Stimulated activated CD4-positive, alpha-beta T cell treated with anti-CD3 and anti-CD28 coated beads, Interleukin-15, amount 100 ng/mL, for 1 hour (primary cell): ENCODE measurements at regions not wholly inside any gene's neighbourhood (a gene's known extent, or its start where the extent isn't known, plus 50 kb on each side); places are given as distances from the start of the nearest gene placed in this dataset.

Experiments
- DNase-seq, 2 donors: peaks; one replicate each; pipeline ENCODE4 v3.0.0-alpha.2; 2020; ENCODE audit warnings: low read depth in 1 of 2, low spot score in 1 of 2

DNA sequence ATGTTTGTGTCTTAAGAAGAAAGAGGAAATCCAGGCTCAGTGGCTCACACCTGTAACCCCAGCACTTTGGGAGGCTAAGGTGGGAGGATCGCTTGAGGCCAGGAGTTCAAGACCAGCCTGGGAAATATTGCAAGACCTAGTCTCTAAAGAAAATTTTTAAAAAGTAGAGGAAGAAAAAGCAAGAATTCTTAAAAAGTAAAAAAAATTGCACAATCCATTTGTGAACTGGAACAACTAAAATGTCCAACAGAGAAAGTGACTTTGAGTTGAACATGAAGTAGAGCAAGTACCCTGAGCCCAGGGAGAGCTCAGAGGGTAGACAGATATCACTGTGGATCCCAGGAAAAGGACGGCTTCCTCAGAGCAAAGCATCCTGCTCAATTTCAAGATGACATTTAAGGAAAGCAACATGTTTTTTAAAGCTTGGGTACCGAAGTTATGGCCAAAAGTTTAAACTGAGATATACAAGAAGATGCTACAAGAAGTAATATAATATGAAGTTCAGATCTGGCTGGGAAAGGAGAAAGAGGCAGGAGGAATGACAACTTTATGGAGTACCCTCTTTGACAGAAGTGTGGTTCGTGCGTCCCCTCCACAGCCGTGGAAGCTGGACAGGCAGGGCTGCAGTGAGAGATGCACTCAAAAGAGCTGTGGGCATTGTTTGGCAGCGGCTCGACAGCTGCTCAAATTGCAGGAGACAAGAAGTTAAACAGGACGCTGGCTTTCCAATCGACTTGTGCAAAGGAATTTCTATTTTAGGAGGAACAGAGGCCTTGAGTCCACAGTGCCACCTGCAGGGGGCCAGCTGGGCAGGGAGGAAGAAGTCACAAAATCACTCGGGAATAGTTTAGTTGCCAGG is 201.3 kb downstream of the JCAD start:
- no peak for DNase-seq

DNA sequence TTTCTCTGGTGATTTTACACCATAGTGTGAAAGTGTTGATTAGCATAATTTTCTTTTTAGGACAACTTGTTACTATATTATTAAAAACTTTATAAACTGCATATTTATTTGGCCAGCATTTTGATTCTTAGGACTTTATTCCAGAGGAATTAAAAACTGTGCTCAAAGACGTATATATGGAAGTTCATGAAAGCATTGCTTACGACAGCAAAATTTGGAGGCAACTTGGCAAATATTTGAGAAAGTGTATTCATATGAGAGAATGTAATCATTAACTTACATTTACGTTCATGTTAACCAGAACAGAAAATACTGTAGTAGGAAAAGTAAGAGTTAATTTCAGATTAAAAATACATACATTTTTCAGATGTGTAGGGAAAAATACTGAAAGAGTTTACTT is 203.1 kb downstream of the JCAD start:
- DNase-seq, result no peak

DNA sequence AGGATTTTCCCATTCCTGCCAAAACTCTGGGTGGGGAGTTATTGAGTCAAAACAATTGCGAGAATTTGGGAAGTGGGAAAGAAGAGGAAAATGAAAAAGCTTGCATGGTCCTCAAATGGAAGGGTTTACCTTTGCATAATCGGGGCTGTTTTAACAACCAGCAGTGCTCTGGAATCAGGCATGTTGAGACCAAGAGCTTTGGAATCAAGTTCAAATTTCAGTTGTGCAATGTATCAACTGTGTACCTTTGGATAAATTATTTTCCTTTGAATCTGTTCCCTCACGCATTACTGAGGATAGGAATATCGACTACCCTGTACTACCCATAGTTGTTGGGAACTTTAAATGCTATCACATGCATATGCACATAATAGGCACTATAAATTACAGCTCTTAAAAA is 205.5 kb downstream of the JCAD start:
- no peak for DNase-seq

DNA sequence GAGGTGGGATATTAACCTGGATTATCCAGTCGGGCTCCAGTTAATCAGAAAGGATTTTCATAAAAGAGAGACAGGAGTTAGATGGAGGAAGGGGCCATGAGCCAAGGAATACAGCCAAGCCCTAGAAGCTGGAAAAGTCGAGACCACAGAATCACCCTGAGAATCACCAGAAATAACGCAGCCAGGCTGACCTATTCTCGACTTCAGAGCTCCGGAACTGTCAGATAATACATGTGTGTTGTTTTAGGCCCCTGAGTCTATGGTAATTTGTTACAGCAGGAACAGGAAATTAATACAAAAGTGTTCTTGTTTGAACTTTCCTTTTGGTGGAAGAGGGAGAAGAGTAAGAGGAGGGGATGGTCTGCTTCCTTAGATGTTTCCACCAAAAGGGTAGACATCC is 208.1 kb downstream of the JCAD start:
- DNase-seq, result no peak

DNA sequence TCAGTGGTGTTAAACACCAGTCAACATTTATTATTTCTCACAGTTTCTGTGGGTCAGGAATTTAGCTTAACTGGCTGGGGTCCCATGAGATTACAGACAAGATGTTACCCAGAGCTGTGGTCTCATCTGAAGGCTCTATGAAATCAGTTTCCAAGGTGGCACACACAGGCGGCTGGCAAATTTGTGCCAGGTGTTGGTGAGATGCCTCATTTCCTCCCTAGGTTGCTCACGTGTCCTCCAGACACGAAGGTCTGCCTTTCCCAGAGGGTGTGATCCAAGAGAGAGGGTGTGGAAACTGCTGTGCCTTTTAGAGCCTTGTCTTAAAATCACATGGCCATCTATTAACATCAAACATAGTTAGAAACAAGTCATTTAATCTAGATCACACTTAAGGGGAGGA is 209.0 kb downstream of the JCAD start:
- DNase-seq, result no peak

DNA sequence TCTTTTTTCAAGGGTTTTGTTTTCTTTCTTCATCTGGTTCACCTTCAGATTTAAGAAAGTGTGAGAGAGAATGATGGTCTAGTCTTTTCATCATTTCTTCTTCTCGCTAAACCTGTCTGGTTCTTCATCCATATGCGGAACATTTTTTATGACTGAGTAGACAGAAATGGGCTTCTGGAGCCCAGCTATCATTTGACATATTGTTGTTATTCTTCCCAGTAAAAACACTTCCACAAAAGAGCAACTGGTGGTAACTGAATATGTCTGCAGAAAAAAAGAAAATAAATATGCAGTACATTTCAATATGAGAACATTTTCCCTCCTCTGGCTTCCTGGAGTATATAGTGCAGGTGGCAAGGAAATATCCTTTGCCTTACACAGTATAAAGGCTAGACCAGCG is 209.5 kb downstream of the JCAD start:
- no peak for DNase-seq

DNA sequence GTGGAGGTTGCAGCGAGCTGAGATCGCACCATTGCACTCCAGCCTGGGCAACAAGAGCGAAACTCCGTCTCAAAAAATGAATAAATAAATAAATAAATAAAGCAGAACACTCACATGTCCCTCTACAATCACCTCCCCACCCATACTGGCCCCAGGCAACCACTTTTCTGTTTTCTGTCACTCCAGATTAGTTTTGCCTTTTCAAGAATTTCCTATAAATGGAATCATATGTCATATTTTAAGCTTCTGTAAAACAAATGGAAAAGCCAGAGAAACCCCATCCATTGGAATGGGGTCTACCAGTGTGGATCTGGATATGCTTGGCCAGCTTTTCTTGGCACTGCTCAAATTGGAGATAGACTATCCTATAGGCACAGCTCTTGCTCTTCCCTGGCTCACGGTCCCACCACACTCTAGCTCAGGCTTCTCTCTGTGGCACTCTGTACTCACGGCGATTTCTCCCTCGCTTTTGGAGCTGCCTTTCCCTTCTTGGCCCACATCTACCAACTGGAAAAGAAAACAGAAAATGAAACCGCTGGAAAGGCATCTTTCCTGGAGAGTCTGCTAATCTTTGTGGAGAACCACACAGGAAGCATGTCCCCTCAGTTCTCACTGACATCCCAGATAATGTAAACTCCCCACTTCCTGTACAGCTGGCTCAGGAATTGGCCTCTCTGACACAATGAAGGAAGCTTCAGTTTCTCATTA is 210.1 kb downstream of the JCAD start:
- DNase-seq, result no peak

DNA sequence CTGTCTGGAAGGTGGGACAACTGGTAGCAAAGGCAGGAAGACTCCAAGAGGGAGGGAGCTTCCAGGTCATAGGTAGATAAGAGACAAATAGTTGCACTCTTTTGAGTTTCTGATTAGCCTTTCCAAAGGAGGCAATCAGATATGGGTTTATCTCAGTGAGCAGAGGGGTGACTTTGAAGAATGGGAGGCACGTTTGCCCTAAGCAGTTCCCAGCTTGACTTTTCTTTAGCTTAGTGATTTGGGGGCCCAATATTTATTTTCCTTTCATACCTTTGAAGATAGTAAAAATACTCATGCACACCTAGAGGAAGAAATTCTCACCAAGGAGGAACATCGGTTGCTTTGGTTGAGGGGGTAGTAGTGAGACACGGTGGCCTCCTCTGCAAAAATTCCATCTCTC is 212.1 kb upstream of the SVIL start:
- no peak for DNase-seq

DNA sequence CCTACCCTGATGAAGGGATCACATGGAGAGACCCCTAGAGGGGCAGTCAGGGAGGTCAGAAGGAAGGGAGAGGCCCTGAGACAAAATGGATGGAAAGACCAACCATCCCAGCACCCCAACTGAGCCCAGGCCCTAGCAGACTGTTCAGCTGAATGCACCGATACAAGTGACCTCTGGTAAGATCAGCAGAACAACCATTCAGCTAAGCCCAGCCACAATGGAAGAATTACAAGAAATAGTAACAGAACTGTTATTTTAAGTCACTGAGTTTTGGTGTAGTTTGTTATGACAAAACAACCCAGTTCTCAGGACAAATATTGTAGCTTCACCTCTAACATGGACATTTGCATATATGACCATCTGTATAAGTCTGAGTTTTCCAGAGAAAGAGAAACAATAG is 210.4 kb upstream of the SVIL start:
- DNase-seq, result no peak

DNA sequence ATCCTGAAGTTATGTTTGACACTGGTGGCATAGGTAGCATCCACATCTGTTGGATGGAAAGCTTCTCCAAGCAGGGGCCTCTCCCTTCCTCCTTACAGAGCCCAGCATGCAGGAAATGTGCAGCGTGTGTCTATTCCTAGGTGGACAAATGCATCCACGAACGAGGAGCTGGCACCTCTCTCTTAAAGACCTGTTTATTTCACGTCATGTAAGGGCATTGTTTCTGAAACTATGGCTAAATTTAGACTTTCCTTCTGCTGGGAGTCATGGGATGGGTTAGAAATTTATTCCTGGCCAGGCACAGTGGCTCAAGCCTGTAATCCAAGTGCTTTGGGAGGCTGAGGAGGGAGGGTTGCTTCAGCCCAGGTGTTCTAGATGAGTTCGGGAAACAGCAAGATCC is 208.4 kb upstream of the SVIL start:
- no peak for DNase-seq

DNA sequence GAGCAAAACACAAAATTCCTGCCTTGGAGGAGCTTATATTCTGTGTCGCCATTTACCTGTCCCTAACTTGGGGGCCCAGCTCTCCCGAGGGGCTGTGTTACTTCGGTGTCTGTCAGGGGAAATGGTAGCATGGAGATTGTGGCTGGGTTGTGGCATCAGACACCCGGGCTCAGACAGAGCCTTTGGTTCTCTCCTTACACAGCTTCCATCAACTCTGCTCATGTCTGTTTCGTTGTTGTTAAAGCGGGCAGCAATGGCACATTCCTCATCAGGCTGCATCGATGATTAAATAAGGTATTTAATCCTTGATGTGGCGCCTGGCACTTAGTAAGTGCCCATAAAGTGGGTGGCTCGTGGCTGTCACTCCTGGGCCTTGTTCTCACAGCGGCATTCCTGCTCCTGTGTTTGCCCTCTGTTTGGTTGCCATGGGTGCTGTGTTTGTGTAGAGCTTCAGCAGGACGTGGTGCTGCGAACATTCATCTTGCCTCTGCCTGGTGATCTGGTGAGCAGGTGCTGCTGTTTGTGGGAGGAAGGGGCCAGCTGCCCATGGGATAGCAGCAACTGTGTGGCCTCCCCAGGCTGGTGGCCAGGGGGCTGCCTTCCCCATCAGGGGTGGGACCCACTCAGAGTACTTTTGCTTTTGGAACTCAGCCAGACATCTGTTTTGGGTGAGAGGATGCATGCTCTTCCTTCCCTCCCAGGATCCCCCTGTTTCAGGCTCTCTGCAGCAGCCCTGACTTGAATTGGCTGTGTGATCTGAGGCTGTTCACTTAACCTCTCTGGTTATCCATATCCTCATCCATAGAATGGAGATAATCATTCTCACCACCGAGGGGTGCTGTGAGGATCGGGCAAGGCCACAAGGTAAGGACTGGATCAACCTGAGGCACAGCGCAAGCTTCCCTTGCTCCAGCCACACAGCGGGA is 207.2 kb upstream of the SVIL start:
- no peak for DNase-seq

DNA sequence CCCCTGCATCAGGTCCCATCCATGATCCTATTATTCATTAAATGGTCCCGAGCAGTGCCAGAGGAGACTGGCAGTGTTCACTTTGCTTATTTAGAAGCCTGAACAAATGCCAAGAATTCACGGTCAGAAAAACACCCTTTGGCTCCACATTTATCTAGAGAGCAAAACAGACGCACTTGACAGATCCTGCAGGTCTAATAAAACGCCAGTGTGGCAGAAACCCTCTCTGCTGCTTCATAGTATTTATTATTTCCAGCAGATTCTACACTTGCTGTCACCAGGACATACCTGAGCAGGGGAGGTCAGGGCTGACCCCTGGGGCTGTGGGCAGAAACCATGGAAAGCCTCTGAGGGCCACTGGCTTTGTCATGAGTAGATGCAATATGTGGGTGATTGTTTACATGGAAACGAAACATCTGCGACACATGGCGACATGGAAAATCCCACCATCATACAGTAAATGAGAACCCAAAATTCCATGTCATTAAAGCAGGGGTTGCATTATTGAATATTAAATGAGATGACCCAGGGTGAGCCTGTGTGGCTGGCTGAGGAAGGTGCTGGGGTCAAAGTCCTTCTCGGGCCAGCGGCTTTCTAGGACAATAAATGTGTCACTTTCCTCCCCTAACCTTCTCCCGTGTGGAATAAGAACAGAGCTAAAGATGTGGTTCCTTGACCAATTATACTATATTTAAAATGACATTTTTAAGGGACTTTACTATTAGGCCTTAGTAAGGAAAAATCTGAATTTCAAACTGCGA is 205.9 kb upstream of the SVIL start:
- no peak for DNase-seq

DNA sequence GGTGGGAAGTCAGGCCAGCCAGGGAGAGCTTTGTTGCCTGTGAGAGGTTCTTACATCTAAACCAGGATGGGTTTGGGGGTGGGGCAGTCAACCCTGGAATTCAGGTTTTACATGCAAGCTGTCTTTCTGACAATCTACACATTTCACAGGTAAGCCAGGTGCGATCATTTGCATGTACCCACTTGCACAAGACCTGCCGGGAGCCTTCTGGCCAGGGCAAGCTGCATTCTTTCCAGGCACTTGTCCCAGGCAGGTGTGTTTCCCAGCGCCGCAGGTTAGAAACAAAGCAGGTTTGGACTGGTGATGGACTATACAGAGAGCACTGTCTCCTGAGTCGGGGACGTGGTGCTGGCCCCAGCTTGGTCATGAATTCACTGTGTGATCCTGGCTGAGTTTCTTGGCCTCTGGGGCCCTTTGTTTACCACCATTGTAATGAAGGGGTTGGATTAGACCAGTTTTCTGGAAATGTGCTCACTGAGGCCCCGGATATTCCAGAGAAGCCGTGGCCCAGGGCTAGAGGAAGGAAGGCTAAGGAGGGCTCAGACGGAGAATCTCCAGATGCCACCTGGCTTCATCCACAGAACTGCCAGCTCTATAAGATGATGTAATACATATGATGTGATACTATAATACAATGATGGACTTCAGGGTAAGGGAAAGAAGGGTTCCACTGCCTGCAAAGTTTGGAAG is 205.2 kb upstream of the SVIL start:
- no peak for DNase-seq

DNA sequence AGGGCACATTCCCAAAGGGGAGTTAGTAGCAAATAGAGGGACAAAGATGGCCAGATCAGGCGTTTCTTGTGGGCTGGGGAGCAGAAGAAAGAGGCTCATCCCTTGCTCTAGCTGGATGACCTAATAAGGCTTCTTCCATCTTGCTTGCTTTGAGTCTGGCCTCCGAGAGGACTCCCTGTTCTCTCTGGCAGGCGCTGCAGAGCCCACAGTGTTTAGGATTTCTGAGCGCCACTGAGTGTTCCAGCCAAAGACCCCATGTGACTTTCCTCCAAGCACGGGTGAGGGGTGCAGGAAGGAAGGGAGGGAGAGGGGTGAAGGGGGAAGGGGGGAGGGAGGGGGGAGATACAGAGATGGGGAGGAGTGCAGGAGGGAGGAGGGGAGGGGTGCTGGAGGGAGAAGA is 203.8 kb upstream of the SVIL start:
- DNase-seq, result no peak

DNA sequence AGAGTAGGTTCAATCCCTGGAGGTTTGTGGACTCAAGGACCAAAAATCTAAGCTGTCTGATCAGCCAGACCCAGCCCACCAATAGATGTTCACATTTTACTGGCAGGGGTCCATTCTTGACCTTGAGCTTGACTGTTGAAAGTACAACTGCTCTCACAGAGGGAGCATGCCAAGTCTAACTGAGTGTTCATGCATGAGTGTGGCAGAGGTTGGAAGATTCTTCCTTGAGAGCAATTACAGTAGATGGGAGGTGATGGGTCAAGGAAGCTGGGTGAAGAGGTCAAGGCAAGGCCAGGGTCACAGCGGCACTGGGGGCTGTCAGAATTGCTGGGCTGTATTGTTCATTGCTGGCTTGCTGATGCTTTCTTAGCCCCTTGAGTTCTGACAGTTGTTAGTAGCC is 202.8 kb upstream of the SVIL start:
- DNase-seq, result no peak

DNA sequence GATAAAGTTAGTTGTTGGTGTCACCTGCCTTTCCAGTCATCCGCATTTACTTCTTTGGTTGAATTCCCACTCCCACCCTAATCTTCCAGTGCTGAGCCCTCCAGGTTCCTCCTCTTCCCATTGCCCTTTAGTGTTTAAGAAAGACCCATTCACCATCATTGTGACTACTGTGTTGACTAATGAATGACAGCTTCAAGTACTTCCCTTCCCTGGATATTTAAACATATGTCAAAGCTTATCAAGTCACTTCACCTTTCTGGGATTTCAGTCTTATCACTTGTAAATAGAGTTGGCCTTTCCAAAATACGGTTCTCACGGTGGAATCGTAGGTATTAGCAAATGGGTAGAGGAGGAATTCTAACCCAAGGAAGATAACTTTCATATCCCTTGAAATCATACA is 201.6 kb upstream of the SVIL start:
- DNase-seq, result no peak

DNA sequence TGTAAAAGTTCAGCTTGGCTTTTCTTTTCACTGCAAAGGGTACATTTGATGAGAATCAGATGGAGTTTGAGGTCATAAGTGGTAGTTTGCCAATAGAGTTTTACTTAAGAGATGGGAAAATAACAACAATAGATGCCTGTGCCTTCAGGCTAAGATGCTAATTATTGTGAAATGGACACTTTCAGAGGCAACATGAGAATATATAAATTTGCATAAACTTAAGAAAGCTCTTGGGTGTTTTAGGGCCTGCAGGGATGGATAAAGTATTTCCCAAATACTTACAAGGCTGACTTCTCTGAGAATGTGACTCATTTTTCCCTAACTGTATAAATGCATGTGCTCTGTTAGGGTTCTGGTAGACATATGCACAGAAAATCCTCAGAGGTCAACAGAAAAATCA is 200.3 kb upstream of the SVIL start:
- no peak for DNase-seq

DNA sequence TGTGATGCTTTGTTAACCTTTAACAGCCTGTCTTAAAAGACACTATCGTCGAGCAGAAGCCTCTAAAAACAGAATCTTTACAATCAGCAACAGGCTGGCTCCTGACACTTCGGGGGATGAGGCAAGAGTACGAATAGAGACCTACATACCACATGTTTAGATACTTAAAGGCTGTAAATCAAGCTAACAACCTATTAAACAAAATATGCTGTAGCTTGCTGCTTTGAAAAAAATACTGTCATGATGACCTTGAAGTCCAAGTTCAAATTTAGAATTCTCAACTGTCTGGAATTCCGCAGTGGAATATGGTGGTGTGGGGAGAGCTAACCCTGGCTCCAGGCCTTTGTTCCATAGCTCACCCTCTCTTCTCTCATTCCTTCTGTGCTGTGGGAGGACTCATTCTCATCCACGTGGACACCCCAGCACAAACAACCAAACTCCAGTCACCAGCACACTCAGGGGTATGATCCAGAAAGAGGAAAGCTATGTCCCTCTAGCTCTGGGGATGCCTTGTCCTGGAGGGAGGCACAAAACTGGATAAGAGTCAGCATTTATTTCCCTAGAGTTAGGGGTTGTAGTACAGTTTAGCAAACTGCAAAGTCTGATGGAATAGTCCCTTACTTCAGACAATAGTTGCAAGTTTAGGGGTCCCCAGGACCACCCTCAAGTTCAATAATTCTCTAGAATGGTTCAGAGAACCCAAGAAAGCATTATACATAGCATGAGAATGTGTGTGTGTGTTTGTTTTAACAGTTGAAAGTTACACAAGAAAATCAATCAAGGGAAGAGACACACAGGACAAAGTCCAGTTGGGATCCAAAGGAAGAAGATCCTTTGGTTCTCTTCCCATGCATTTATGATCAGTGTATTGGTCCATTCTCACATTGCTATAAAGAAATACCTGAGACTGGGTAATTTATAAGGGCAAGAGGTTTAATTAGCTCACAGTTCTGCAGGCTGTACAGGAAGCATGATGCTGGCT is 196.1 kb upstream of the SVIL start:
- no peak for DNase-seq

DNA sequence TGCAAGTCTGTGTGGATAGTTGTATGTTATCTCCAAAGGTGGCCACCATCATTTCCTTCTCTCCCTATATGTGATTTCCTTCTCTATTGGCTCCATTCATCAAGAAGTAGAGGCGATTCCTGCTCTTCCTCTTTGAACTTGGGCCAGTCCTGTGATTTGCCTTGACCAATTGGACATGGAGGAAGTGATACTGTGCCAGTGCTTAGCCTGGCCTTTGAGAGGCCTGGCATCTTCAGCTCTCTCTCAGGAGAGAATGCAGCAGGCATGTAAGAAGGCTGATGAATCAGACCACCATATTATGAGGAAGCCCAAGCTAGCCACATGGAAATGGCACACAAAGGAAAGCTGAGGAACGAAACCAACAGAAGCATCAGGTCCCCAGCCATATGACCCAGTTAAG is 195.0 kb upstream of the SVIL start:
- no peak for DNase-seq
